ENCODE measurements at regions not wholly inside any gene's neighbourhood (a gene's known extent, or its start where the extent isn't known, plus 50 kb on each side); places are given as distances from the start of the nearest gene placed in this dataset.

DNA sequence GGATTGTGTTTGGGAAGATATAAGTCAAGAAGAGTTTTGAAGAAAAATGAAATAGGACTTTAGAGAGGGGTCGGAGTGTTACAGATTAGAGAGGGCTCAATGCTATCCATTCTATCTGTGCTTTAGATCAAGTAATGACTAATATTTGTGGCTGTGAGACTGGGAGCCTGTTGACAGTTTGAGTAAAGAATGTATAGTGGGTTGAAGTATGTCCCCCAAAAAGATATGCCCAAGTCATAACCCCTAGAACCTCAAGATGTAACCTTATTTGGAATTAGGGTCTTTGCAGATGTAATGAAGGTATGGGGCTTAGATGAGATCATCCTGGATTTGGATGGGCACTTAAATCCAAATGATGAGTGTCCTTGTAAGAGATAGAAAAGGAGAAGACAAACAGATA lies 55.3 kb upstream of the SERPINE2 start:
- ATAC-seq (no peak), DNase-seq (ENCODE audit: low spot score) (no peak)
- Mint-ChIP-seq H3K27me3 (ENCODE audit: insufficient read depth, low read depth, poor library complexity) (peaks cover 6% of the 10 kb centered on the region), H3K4me1 (peaks cover 9% of the 10 kb centered on the region; the same call in 2 of the 3 replicates), H3K9me3 (no peaks in the 10 kb centered on the region; the same call in 2 of the 3 replicates), H3K27ac (no peak overlapping the region), H3K4me3 (no peak overlapping the region), H3K36me3 (ENCODE audit: low read depth) (no peaks in the 10 kb centered on the region)
- TF ChIP-seq STAT1 (IDR thresholded peaks at IDR 0.05; ENCODE audit: unreplicated experiment) (no peak), REST (IDR thresholded peaks at IDR 0.05; ENCODE audit: unreplicated experiment) (no peak), ZNF114 (CRISPR knock-in tag; IDR thresholded peaks at IDR 0.05) (no peak), ETS1 (IDR thresholded peaks at IDR 0.05) (no peak), ZNF331 (CRISPR knock-in tag; IDR thresholded peaks at IDR 0.05; ENCODE audit: low read depth) (no peak), EZH2 (IDR thresholded peaks at IDR 0.05; ENCODE audit: low read depth, unreplicated experiment) (no peak), EZH2phosphoT487 (IDR thresholded peaks at IDR 0.05; ENCODE audit: unreplicated experiment) (no peak), ZNF462 (CRISPR knock-in tag; IDR thresholded peaks at IDR 0.05) (no peak), CTCF (conservative IDR thresholded peaks at IDR 0.05; ENCODE audit: low read depth in 2 of 2) (no peak), CREB1 (CRISPR knock-in tag; IDR thresholded peaks at IDR 0.05; ENCODE audit: low read depth) (no peak), POLR2AphosphoS5 (IDR thresholded peaks at IDR 0.05; ENCODE audit: low read depth) (no peak), JUNB (IDR thresholded peaks at IDR 0.05; ENCODE audit: unreplicated experiment) (no peak), NANOG (IDR thresholded peaks at IDR 0.05; ENCODE audit: borderline replicate concordance) (no peak)
- no peaks in the 10 kb centered on the region for H3K27me3 ChIP-seq (ENCODE audit: insufficient read depth)
- H4K20me1 ChIP-seq (replicated peaks; ENCODE audit: insufficient read depth), result no peaks in the 10 kb centered on the region
- H2AFZ ChIP-seq, result no peak overlapping the region
- no peaks in the 10 kb centered on the region for H3K79me2 ChIP-seq (replicated peaks; ENCODE audit: insufficient read depth)
- H3K9me2 ChIP-seq (ENCODE audit: insufficient read depth), result peaks cover 21% of the 10 kb centered on the region
- H3K4me3 ChIP-seq, result no peak overlapping the region
- H3F3A ChIP-seq (replicated peaks; ENCODE audit: low read depth), result no peaks in the 10 kb centered on the region
- no peak overlapping the region for H3K4me2 ChIP-seq
- H3K4me1 ChIP-seq (ENCODE audit: insufficient read depth), result peaks cover 10% of the 10 kb centered on the region
- H3K27ac ChIP-seq (ENCODE audit: low read depth), result no peak overlapping the region
- H3K36me3 ChIP-seq (ENCODE audit: insufficient read depth), result no peaks in the 10 kb centered on the region
